ENCODE measurements at regions not wholly inside any gene's neighbourhood (a gene's known extent, or its start where the extent isn't known, plus 50 kb on each side); places are given as distances from the start of the nearest gene placed in this dataset.

GRCh38 chr4:57320849-57321248 is 210.7 kb upstream of the IGFBP7 start:
- ChIA-PET POLR2A (no interaction called here), CTCF (no interaction called here)
- DNase-seq = no peak
- Histone ChIP-seq H3K4me2 (no peak overlapping the region), H3K79me2 (ENCODE audit: insufficient read depth) (no peaks in the 10 kb centered on the region), H3K36me3 (replicated peaks in 1 of 2; ENCODE audit: control insufficient read depth in 1 of 2, insufficient read depth in 2 of 2, low read length in 1 of 2) (no peaks in the 10 kb centered on the region), H3K27ac (ENCODE audit: low read depth in 2 of 2, low read length in 1 of 2) (no peak overlapping the region), H3K9ac (no peak overlapping the region), H4K20me1 (ENCODE audit: insufficient read depth) (no peaks in the 10 kb centered on the region), H2AFZ (ENCODE audit: low read depth) (no peak overlapping the region), H3K4me1 (ENCODE audit: control insufficient read depth in 1 of 2, insufficient read depth in 2 of 2, low read depth in 1 of 2, low read length in 1 of 2) (no peaks in the 10 kb centered on the region), H3K4me3 (ENCODE audit: low read depth in 2 of 2, low read length in 1 of 2) (no peak overlapping the region), H3K9me2 (no peaks in the 10 kb centered on the region), H3F3A (replicated peaks; ENCODE audit: insufficient read depth) (no peaks in the 10 kb centered on the region), H3K27me3 (ENCODE audit: insufficient read depth) (no peaks in the 10 kb centered on the region), H3K9me3 (no peaks in the 10 kb centered on the region)
- TF ChIP-seq RCOR1 (IDR thresholded peaks at IDR 0.05; ENCODE audit: low read length) = no peak
- TF ChIP-seq CHD2 (IDR thresholded peaks at IDR 0.05; ENCODE audit: low read length, partially characterized antibody) = no peak
- no peak for TF ChIP-seq POLR2AphosphoS5 (IDR thresholded peaks at IDR 0.05; ENCODE audit: low read depth, low read length)
- TF ChIP-seq USF2 (IDR thresholded peaks at IDR 0.05; ENCODE audit: borderline replicate concordance, low read depth, low read length) = no peak
- TF ChIP-seq NRF1 (IDR thresholded peaks at IDR 0.05; ENCODE audit: low read depth, low read length) = no peak
- no peak for TF ChIP-seq RFX5 (IDR thresholded peaks at IDR 0.05; ENCODE audit: low read length)
- no peak for TF ChIP-seq RXRA (IDR thresholded peaks at IDR 0.05; ENCODE audit: borderline replicate concordance, low read depth)
- TF ChIP-seq REST (IDR thresholded peaks at IDR 0.05; ENCODE audit: low read depth, low read length) = no peak
- no peak for TF ChIP-seq MXI1 (IDR thresholded peaks at IDR 0.05; ENCODE audit: low read depth, low read length)
- TF ChIP-seq FOXJ3 (CRISPR knock-in tag; IDR thresholded peaks at IDR 0.05) = no peak
- no peak for TF ChIP-seq SMC3 (IDR thresholded peaks at IDR 0.05; ENCODE audit: low read depth, low read length)
- TF ChIP-seq SIN3A (IDR thresholded peaks at IDR 0.05; ENCODE audit: borderline replicate concordance, low read depth, low read length) = no peak
- no peak for TF ChIP-seq MAX (IDR thresholded peaks at IDR 0.05; ENCODE audit: low read depth)
- TF ChIP-seq EZH2phosphoT487 (IDR thresholded peaks at IDR 0.05; ENCODE audit: borderline replicate concordance, low read depth) = no peak
- TF ChIP-seq ELF1 (IDR thresholded peaks at IDR 0.05) = no peak
- TF ChIP-seq MEF2A (IDR thresholded peaks at IDR 0.05; ENCODE audit: borderline replicate concordance, low read depth) = no peak
- no peak for TF ChIP-seq RAD21 (IDR thresholded peaks at IDR 0.05; ENCODE audit: low read length)
- TF ChIP-seq GATA2 (CRISPR knock-in tag; IDR thresholded peaks at IDR 0.05) = no peak
- WGBS (ENCODE audit: low lambda C conversion rate) = 47% methylated on average over 4 of the region's 4 CpGs

Data from SK-N-SH (cell line).